BJ (cell line): ENCODE measurements at regions not wholly inside any gene's neighbourhood (a gene's known extent, or its start where the extent isn't known, plus 50 kb on each side); places are given as distances from the start of the nearest gene placed in this dataset.

ENCODE experiments used
- CTCF ChIA-PET: fragments of 350-600 bp; formaldehyde crosslinking; extraction: SDS; loops from one replicate; lab custom pipeline; 2021; ENCODE audit warnings: antibody characterized with exemption, inconsistent platforms; lab: Yijun Ruan, JAX
- POLR2A ChIA-PET: fragments of 300-600 bp; sonication (Branson Sonifier 250); formaldehyde crosslinking; extraction: SDS; loops from one replicate; lab custom pipeline; 2021; ENCODE audit warnings: antibody characterized with exemption; lab: Charles Lee
- DNase-seq: peaks from one replicate; pipeline ENCODE4 v3.0.0-alpha.2; 2011; ENCODE audit warnings: low read depth
- H3K27me3 ChIP-seq: 2 replicates; pipeline ENCODE4 v1.6.0; 2011; ENCODE audit warnings: low read length; ENCODE audit not compliant: control insufficient read depth, insufficient read depth
- H3K36me3 ChIP-seq: 2 replicates; pipeline ENCODE4 v1.5.1; 2011; ENCODE audit warnings: low read length; ENCODE audit not compliant: control insufficient read depth, insufficient read depth
- H3K4me3 ChIP-seq: 2 replicates; pipeline ENCODE4 v1.5.1; 2011; ENCODE audit warnings: low read depth, mild to moderate bottlenecking, control low read depth, low read length
- TF ChIP-seq, protein P1 (sequence below): IDR thresholded peaks from 2 replicates; pipeline ENCODE4 v1.5.1; 2011; ENCODE audit warnings: low read depth, mild to moderate bottlenecking, control low read depth, inconsistent platforms, low read length, moderate library complexity; ENCODE audit not compliant: insufficient read depth

DNA sequence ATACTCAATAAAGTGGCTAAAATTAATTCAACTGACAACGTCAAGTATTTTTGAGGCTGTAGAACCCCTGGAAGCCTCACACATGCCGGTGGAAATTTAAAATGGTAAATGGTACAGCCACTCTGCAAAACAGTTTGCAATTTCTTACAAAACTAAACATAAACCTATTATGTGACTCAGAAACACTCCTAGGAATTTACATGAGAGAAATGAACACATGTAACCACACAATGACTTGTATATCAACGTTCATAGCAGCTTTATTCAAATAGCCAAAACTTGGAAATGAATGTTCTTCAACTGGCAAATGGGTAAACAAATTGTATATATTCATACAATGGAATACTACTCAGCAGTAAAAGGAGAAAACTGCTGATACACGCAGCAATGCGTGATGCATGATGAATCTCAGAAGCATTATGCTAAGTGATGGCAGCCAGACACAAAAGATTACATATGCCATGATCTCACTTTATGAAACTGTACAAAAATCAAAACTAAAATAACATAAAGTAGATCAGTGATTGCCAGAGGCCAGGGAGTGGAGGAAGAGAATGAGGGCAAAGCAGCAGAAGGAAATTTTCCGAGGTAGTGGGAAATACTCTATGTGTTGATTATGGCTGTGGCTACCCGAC, 112.5 kb downstream of the FAM50B start:
- H3K4me3 ChIP-seq = no peak overlapping the region
- H3K27me3 ChIP-seq = no peaks in the 10 kb centered on the region
- POLR2A ChIA-PET = no interaction called here
- TF ChIP-seq, protein P1, sequence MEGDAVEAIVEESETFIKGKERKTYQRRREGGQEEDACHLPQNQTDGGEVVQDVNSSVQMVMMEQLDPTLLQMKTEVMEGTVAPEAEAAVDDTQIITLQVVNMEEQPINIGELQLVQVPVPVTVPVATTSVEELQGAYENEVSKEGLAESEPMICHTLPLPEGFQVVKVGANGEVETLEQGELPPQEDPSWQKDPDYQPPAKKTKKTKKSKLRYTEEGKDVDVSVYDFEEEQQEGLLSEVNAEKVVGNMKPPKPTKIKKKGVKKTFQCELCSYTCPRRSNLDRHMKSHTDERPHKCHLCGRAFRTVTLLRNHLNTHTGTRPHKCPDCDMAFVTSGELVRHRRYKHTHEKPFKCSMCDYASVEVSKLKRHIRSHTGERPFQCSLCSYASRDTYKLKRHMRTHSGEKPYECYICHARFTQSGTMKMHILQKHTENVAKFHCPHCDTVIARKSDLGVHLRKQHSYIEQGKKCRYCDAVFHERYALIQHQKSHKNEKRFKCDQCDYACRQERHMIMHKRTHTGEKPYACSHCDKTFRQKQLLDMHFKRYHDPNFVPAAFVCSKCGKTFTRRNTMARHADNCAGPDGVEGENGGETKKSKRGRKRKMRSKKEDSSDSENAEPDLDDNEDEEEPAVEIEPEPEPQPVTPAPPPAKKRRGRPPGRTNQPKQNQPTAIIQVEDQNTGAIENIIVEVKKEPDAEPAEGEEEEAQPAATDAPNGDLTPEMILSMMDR = no peak
- no peaks in the 10 kb centered on the region for H3K36me3 ChIP-seq
- DNase-seq = no peak
- CTCF ChIA-PET = interaction anchor here (5.4 kb wide), 1 partner anchor 17 kb away, joined by 16 read pairs; no protein-coding TSS in a partner anchor

DNA sequence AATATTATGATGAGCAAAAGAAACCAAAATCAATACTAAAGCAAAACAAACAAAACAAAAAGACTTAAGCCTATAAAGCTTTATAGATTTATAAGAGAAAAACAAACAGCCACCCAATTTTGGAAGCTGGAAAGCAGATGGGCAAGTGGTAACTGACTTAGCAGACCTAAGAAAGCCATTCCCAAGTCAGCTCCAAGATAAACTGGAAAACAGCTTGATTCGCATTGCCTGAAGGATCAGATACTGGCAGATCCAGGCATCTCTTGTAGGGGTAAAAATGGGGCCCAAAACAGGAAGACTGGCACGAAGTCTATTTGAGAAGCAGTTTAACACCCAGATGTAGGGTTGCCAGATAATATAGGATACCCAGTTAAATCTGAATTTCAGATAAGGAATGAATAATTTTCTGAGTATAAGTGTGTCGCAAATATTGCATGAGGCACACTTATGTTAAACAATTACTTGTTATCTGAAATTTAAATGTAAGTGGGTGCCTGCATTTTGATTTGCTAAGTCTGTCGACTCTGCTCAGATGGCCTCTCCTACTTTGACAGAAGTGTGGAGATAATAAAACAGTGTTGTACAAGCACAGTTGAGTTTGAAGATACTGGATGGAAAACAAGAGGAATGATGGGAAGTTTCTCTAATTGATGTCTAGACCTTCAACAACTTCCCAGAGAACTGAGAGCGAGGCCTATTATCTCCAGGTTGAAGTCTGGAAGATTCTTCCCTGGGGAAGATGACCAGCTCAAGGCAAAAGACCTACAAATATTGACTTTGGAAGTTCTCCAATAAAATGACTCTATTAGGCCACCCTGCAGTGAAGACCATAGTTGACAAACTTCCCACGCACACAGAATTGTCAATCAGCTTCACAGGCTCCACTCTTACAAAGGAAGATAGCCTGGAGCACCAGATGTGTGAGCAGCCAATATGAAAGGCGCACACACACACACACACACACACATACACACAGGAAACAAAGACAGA, 113.4 kb downstream of the FAM50B start:
- TF ChIP-seq, protein P1 = no peak
- no peak for DNase-seq
- Histone ChIP-seq H3K4me3 (no peak overlapping the region), H3K36me3 (no peaks in the 10 kb centered on the region), H3K27me3 (no peaks in the 10 kb centered on the region)
- POLR2A ChIA-PET = interaction anchor here (0.7 kb wide), 1 partner anchor 16 kb away, joined by 4 read pairs; no protein-coding TSS in a partner anchor
- CTCF ChIA-PET = interaction anchor here (5.4 kb wide), 1 partner anchor 16 kb away, joined by 16 read pairs; no protein-coding TSS in a partner anchor

DNA sequence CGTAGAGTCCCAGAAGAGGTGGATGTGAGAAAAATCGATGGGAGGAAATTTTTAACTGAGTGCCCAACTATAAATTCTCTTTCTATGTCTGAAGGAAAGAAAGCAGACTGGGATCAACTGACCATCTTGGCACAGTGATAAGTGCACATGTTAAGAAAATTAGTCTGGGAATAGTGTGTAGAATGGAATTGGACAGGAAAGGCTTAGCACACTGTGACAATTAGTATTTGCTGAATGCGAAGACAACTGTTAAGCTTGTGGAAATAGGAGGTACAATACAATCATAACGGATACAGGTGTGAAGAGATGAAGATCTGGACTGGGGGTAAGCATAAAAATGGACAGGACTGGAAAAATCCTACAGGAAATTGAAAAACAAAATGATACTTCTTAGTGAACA, 114.3 kb downstream of the FAM50B start:
- ChIA-PET CTCF (interaction anchor here (5.4 kb wide), 1 partner anchor 15 kb away, joined by 16 read pairs; no protein-coding TSS in a partner anchor), POLR2A (no interaction called here)
- no peak overlapping the region for H3K4me3 ChIP-seq
- no peak for DNase-seq
- TF ChIP-seq, protein P1 = no peak
- no peaks in the 10 kb centered on the region for H3K36me3 ChIP-seq
- H3K27me3 ChIP-seq = no peaks in the 10 kb centered on the region

DNA sequence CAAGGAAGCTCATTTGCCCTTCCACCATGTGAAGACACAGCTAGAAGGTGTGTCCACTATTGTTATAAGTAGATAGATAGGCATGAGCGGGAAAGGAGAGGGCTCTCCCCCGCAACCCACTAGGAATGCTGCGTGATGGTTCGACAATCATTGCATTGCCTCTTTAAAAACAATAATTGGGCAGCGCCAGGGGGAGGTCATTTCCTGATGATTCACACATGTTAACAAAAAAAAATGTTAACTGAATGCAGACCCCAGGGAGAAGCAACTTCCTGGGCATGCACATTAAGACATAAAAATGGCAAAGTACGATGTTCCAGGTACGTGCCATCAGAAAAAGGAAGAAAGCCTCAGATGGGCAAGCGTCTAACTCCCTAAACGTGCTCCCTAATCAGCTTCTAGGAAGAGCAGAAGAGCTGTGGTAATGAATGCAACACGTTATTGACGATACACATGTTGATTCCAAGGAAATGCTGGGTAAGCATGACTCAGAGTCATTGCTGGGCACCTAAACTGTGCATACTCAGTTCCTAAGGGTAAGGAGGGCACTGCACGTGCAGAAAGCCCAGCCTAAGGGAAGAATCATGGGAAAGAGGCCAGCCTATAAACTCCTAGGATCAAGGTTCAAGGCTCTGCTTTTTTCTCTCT, 113.7 kb downstream of the FAM217A start:
- Histone ChIP-seq H3K4me3 (no peak overlapping the region), H3K27me3 (no peaks in the 10 kb centered on the region), H3K36me3 (no peaks in the 10 kb centered on the region)
- no peak for DNase-seq
- POLR2A ChIA-PET = no interaction called here
- TF ChIP-seq, protein P1 = no peak
- CTCF ChIA-PET = interaction anchor here (1.3 to 5.4 kb wide), 2 partner anchors 10 to 13 kb away, joined by 3 to 16 read pairs; no protein-coding TSS in a partner anchor

DNA sequence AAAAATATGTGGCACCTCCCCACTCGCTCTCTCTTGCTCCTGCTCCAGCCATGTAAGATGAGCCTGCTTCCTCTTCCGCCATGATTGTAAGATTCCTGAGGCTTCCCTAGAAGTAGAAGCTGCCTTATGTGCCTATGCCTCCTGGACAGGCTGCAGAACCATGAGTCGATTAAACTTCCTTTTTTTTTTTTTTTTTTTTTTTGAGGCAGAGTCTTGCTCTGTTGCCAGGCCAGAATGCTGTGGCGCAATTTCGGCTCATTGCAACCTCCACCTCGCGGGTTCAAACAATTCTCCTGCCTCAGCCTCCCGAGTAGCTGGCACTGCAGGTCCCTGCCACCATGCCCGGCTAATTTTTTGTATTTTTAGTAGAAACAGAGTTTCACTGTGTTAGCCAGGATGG, 112.5 kb downstream of the FAM217A start:
- ChIA-PET POLR2A (no interaction called here), CTCF (interaction anchor here (0.8 to 3.1 kb wide), 4 partner anchors 12 to 117 kb away, joined by 3 to 21 read pairs (median 4); partner anchors contain the start of gene FAM50B)
- DNase-seq = no peak
- Histone ChIP-seq H3K4me3 (no peak overlapping the region), H3K36me3 (no peaks in the 10 kb centered on the region), H3K27me3 (no peaks in the 10 kb centered on the region)
- TF ChIP-seq, protein P1 = no peak
